ENCODE measurements at regions not wholly inside any gene's neighbourhood (a gene's known extent, or its start where the extent isn't known, plus 50 kb on each side); places are given as distances from the start of the nearest gene placed in this dataset.

DNA sequence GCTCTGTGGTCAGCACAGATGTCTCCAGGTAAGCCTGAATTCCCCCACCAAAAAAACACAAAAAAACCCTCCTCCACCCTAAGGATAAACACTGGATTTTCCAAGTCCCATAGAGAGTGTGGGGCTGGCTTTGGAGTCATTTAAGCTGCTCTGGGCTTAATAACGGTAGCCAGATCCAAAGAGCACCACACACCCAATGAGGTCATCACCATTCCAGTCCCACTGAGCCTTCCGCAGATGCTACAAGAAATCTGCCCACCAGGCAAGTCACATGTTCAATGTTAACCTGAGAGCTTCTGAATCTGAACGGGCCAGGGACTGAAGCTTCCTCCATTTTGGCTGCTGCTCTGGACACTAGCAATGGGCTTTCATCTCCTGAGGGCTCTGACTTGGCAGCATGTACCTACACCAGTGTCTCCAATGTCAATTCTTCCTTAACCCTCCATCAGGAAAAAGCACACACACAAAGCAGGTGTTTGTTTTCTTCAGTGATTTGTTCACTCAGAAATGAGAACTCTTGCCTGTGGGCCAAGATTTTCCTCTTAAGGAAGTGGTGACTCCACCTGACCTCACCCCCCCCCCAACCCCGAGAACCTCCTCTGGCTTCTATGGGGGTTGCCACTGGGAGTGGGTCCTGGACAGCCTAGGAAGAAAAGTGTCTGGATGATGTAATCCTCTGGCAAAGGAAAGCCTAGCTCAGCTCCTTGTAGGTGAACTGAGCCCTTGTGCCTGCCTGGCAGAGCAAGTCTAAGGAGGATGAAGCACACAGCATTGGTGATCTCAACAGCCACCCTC is 220.1 kb downstream of the FOXL1 start:
- no peak for TF ChIP-seq EHF (CRISPR knock-in tag; IDR thresholded peaks at IDR 0.05)
- no peak for TF ChIP-seq RAD21 (conservative IDR thresholded peaks at IDR 0.05 in 1 of 2, IDR thresholded peaks at IDR 0.05 in 1 of 2)
- TF ChIP-seq EP300 (IDR thresholded peaks at IDR 0.05), result no peak
- TF ChIP-seq, protein P1, sequence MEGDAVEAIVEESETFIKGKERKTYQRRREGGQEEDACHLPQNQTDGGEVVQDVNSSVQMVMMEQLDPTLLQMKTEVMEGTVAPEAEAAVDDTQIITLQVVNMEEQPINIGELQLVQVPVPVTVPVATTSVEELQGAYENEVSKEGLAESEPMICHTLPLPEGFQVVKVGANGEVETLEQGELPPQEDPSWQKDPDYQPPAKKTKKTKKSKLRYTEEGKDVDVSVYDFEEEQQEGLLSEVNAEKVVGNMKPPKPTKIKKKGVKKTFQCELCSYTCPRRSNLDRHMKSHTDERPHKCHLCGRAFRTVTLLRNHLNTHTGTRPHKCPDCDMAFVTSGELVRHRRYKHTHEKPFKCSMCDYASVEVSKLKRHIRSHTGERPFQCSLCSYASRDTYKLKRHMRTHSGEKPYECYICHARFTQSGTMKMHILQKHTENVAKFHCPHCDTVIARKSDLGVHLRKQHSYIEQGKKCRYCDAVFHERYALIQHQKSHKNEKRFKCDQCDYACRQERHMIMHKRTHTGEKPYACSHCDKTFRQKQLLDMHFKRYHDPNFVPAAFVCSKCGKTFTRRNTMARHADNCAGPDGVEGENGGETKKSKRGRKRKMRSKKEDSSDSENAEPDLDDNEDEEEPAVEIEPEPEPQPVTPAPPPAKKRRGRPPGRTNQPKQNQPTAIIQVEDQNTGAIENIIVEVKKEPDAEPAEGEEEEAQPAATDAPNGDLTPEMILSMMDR (IDR thresholded peaks at IDR 0.05), result no peak
- no peak for TF ChIP-seq POLR2A (IDR thresholded peaks at IDR 0.05; ENCODE audit: low read length)
- no peak for TF ChIP-seq RFX5 (IDR thresholded peaks at IDR 0.05)
- TF ChIP-seq CHD4 (IDR thresholded peaks at IDR 0.05; ENCODE audit: borderline replicate concordance), result no peak
- TF ChIP-seq, protein P2, sequence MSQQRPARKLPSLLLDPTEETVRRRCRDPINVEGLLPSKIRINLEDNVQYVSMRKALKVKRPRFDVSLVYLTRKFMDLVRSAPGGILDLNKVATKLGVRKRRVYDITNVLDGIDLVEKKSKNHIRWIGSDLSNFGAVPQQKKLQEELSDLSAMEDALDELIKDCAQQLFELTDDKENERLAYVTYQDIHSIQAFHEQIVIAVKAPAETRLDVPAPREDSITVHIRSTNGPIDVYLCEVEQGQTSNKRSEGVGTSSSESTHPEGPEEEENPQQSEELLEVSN (IDR thresholded peaks at IDR 0.05; ENCODE audit: borderline replicate concordance, low read depth), result no peak

All from A549 (cell line).